AG08396 (cell line): ENCODE measurements at regions not wholly inside any gene's neighbourhood (a gene's known extent, or its start where the extent isn't known, plus 50 kb on each side); places are given as distances from the start of the nearest gene placed in this dataset.

Experiments used
- DNase-seq: peaks from one replicate; pipeline ENCODE4 v3.0.0; 2012; ENCODE audit warnings: low spot score, mixed read lengths

DNA sequence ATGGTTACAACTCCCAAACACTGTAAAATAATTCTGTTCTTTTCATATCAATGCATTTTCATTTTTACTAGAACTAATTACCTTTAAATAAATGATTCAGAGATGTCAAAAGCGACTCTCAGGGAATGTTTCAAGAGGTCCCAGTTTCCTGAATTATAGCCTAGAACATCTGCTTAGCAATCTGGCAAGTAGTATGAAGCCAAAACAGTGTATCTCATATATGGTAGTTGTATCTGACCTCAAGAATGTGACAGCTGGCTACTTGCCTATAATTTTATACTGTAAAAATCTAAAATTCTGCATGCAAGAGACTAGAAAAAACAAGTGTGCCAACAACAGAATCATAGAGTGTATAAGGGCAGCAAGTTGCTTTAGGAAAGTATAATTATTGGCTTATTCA is 187.7 kb upstream of the POU5F2 start:
- DNase-seq: no peak

DNA sequence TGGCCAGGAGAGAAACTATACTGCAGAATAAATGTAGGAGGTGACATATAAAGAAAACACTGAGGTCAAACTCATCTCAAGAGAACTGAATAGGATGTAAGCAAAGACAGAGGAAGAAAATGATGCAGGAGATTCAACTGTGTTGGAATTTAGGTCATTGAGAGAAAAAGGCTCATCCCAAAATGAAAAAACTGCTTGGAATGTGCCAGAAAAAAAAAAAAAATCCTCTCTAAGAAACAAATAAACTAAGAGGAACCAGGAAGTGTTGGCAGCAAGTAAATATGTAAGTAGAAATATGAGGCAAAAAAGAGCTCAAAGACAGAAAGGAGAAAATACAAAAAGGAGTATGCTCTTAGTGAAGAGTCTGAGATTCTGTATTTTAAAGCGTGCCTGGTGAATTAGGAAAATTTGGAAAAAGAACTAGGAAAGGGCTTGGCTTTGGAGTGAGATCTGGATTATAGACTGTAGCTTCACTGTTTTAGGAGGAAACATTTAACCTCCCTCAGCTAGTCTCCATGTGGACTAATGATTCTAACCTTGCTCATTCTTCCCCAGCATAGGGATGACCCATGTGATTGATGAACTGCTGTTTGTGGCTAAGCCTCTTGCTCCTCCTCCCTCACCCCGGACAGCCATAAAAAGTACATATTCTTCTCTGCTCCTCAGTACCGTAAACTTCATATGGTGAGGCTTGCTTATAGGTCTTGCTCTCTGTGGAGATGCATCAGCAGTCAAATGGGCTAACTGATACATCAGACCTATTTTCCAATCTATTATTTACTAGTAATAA is 185.6 kb upstream of the POU5F2 start:
- DNase-seq: peak; percentile 4

DNA sequence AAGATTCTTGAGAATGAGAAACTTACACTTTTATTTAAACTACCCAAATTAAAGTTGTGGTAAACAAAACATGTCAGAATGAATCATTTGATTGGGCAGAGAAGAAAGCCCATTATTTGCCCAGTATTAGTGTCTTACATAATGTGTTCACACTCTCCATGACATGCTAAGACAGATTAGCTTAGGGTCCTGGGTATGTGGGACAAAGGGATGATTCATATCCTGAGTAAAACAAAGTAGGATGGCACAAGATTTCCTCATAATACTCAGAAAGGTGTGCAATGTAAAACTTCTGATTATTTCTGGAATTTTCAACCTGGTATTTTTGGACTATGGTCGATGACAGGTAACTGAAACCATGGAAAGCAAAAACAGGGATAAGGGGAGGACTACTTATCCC is 183.9 kb upstream of the POU5F2 start:
- DNase-seq: no peak

DNA sequence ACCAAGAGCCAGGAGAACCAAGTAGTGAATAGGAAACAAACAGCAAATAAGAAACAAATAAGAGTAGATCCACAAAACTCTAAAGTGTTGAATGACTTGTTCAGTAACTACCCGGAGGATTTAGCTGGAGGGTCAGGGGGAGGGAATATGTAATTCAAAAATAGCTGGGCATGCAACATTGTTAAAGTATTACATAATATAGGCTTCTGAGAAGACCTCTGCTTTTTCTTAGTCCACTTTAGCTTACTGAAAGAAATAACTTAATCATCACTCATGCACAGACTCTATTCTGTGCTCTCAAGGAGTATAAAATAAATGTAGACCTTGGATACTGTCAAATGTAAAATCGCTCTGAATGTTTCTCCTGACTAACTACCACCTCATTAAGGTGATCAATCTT is 183.2 kb upstream of the POU5F2 start:
- DNase-seq: no peak

DNA sequence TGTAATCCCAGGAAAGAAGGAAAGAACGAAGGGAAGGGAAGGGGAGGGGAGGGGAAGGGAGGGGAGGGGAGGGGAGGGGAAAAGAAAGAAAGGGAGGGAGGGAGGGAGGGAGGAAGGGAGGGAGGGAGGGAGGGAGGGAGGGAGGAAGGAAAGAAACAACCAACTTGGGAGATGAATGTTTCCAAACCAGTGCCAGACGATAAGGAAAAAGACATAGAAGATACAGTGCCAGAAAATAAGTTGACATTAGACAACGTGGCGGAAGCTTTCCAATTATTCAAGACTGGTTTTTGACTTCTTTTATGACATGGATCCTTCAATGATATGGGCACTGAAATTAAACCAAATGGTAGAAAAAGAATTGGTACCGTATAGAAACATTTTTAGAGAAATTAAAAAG is 181.2 kb upstream of the POU5F2 start:
- no peak for DNase-seq

DNA sequence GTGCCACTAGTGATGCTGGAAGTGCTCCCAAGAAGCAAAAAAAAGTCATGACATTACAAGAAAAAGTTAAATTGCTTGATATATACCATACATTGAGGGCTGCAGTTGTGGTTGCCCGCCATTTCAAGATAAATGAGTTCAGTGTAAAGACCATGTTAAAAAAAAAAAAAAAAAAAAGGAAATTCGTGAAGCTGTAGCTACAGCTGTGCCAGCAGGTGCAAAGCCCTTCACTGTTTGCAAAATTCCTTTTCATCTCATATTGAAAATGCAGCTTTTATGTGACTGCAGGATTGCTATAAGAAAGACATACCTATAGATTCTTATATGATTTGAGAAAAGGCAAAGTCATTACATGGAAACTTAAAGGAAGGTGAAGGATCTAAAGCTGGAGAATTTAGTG is 179.6 kb upstream of the POU5F2 start:
- DNase-seq: no peak

DNA sequence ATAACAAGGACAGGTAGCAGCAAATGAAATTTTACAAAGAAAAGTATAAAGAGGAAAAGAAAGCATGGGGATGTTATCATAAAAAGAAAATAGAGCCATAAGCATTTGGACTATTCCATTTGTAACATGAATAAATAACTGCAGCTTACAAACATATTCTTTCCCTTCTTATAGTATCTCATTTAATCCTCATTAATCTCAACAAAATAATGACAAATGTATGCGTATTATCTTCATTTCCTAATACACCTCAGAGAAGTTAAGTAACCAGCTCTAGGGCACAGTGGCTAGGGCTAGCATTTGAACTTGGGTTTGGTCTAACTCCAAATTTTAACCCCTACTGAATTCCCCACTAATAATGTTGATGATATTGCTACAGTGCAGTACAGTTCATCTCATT is 175.5 kb upstream of the POU5F2 start:
- no peak for DNase-seq

DNA sequence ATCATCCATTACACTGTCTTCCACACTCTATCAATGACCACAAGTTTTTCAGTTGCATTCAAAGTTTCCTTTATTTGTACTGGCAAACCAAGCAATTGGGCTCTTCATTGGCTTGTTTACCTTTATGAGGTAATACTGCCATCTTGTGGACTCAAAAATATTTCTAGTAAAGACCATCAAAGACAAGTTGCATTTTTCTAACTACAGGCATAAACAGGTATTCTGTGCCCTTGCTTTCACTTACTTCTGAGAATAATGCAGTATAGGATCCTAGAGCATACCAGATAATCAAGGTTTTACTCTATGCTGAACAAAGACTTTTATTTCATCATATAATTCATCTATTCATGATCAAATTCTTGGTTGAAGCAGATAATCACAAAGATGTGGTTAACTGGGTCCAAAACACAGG is 173.7 kb upstream of the POU5F2 start:
- DNase-seq: peak; percentile 21

DNA sequence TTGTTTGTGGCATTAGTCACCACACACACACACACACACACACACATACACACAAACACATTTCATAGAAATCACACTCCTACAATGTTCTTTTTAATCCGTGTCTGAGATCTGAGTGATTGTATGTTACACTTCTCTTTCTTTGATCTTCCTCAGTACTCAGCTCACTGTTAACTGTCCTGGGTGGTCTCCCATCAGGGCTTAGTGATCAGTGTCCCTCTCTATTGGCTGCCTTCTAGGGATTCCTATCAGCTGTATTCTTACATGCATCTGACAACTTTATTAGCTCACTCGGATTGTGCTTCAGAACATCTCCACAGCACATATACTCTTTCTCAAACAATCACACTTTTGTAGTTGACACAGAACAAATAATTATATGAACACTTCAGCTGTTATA is 170.2 kb upstream of the POU5F2 start:
- DNase-seq: no peak

DNA sequence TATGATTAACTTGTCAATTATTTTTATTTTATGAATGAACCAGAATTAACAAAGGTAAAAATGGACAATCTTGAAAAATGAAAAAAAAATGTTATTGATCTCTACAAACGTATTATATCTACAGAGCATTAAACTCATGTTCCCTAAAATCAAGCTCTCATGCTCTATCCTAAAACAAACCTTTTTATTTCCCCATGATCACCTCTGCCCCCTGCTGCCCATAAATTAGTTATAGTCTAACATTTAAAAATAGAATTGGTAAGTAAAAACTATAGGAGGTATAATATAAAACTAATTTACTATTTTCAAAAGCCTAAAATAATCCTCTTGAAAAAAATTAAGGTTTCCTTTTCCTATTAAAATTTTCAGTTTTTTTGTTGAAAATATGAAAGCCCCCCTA is 168.0 kb upstream of the POU5F2 start:
- no peak for DNase-seq

DNA sequence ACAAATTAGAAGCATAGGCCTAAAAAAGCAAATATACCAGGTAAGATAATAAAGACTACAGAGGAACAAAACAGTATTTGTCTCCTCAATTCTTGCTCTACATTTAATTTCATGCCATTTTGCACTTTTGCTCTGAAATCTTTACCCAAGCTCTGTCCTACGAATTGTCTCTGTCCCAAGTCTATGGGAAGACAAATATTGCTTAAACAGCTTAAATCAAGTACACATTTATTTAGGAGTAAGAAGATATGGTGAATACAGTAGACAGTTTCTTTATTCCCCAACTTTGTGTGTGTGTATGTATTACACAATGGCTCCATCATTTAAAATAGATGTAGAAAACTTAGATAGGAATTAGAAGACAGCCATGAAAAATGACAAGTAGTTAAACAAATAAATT is 163.5 kb upstream of the POU5F2 start:
- no peak for DNase-seq

DNA sequence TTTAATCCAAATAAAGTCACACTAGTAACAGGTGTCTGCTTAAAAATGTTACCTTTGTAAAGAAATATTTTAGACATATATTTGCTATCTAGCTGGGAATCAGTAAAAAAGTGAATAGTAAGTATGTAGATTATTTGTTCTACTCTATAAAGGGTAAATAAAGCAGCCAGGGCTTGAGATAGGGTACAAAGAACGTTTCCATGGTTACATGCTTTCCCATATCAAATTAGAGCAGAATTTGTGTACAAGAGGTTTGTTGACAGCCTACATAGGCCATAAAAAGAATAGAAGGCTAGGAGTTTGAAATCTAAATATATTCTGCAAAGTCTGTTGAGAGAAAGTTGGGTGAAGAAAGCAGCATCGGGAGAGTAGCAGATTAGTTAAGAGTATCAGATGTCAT is 160.9 kb upstream of the POU5F2 start:
- no peak for DNase-seq

DNA sequence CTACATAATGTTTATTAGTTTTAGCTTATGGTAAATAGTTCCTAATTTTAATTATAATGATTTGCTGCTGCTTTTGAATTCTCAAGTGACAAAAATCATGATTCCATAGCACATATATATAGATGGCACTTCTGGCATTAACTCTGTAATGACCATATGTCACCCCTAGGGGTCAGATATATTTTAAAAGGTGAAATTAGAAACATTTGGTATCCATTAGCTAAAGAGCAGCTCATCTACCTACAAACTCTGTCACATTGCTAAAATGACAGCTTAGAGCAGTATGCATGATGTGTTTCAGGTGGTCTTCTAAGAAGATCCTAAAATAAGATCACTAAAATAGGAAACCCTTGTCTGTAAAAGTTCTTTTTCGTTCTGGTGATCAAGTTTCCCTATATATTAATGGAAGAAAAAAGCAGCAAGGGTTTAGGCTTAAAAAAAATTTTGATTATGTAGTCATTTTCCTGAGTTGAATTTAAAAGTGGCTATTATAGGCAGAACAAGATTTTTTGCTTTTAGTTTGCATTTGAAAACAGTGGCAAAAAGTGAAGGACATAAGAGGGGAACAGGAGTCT is 157.7 kb upstream of the POU5F2 start:
- DNase-seq: no peak

DNA sequence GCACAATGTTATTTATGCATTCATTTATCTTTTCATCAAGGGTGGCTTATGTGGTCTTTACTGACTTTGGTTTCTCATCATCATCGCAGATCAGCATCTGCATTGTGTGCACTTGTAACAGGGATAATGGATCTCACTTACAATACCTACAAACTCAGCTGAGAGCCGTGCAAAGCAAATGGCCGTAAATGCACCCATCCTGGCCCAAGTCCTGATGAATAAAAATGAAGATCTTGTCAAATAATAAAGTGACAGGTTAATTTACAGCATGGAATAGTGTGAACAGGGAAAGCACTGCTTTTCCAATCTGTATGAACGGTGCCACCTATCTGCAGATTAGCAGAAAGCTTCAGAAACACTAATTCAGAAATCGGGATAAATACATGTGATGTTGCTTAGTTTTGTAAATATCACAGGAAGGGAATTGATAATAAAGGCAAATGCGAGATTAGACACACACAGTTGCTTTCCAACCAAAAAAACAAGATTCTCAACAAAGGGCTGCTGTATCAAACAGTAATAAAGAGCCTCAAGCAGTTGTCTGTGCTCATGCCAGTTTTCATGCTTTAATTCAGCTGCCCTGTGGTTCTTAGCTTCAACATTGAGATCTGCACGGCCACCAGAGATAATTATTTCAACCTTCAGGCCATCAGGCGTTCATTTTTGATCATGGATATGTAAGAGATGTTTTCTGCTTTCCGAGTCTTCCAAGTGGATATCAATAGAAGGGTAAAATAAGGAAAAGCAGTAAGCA is 153.4 kb upstream of the POU5F2 start:
- DNase-seq: no peak

DNA sequence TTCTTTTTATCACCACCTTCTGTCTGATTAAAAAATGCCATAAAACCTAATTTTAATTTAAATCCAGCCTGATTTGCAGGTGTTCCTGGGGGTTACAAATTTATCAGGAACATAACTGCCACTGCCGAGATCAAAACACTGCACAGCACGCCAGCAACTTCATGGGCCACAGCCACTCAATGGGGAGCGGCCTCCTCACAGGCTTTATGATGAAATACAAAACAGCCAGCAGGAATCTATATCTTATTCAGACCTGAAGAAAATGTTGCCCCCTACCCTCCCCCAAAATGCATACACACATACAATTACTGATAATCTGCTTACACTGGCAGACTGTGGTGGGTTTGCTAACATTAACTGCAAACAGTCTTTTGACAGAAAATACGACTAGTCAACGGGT is 151.7 kb upstream of the POU5F2 start:
- DNase-seq: no peak

DNA sequence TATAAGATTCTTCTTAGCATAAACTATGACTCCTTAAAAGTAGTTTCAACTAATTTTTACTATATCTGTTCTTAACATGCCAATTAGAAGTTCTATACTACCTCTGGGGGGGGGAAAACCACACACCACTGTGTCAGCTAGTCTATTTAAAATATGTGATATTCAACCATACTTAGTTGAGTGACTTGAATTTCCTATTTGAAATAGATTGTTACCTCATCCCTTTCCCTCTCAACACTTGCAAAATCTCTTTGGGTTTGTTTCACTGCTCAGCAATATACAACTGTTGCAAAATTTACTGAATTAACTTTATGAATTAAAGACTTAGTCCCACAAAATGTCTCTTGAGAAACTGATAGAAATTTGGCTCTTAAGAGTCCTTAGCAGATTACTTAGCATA is 151.1 kb upstream of the POU5F2 start:
- no peak for DNase-seq

DNA sequence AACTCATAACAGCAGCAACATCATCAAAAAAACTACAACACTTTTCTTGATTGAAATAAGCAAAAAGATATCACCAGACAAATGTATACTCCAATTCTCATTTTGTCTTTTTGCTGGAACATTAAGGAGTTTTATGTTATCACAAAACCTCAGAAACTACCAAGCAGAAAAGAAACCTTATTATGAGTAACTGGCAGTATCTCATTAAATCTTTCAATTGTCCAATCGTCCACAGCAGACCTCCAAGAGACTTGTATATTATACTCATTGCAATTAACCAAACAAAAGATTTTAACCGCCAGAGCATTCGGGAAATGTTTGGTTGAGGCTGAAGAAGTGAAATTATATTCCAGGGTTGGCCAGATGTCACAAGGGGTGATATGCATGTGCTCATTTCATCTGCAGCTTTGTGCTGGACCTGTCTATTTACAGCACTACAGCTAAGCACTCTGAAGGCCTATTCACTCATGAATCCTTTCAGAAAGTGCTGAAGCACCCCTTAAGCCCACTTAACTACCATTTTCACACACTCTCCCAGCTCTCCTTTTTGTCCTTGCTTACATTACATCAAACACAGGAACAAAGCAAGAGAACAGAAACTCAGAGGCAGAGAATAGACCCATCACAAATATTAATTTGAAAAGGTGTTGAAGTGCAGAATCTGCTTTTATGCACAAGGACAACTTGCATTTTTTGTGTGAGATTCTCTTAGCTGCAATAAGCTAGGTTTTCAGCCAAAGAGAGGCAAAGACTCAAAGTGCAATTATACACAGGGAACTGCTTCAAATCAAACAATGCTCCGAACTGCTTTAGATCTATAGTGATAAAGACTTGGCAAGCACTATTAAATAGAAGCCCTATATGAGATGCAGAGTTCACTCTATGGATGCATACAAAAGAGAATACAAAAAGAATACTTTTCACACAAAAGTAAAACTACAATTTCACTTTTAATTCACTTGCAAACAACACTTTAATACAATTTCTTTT is 150.4 kb upstream of the POU5F2 start:
- DNase-seq: no peak

DNA sequence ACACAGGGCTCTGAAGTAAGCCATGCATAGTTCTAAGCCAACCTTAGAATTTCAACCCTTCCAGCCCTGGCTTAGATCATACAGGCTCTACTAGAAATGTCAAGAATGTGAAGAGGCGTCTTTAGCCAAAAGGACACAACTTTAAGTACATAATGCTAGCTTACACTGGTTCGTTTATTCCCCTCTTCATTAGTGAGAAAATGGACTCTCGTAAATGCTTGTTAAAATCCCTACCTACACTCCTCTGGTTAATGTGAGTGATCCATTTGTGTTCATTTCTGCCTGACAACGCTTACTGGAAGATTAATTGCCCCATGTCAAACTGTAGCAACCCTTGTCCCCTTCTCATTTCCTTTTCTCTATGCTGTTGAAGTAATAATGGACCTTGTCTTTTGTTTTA is 149.3 kb upstream of the POU5F2 start:
- no peak for DNase-seq

DNA sequence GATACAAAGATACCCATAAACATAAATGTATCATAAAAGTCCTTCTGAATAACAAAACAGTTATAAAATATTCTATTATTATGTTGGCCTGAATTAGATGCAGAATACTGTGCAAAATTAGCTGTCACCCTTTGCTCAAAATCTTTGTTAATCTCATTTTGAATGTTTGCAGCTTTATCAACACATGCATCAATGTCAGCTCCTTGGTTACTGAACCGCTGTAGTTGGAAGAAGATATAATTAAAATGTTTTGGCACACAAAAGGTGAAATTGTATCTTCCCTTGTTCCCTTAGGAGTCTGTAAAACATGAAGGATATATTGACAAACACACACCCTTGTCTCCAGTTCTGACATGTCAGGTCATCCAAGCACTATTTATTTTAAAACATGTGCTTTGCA is 146.3 kb upstream of the POU5F2 start:
- no peak for DNase-seq

DNA sequence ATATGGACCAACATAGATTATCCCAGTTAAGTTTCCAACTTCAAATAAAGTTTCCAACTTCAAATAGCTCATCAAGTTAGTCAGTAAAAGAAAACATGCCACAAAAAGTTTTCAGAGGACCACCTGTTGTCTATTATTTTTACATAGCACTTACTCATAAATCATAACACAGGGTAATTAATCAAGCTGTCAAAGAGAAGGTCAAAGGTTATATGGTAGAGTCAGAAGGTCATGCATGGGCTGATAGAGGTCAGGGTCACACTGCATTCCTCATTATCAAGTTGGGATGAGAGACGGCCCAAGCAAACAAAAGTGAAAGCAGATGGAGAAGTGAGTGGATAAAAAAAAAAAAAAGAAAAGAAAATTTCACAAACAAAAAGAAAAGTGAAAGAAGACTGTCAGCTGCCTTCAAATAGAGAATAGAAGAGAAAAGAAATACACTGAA is 145.5 kb upstream of the POU5F2 start:
- DNase-seq: peak; percentile 7

DNA sequence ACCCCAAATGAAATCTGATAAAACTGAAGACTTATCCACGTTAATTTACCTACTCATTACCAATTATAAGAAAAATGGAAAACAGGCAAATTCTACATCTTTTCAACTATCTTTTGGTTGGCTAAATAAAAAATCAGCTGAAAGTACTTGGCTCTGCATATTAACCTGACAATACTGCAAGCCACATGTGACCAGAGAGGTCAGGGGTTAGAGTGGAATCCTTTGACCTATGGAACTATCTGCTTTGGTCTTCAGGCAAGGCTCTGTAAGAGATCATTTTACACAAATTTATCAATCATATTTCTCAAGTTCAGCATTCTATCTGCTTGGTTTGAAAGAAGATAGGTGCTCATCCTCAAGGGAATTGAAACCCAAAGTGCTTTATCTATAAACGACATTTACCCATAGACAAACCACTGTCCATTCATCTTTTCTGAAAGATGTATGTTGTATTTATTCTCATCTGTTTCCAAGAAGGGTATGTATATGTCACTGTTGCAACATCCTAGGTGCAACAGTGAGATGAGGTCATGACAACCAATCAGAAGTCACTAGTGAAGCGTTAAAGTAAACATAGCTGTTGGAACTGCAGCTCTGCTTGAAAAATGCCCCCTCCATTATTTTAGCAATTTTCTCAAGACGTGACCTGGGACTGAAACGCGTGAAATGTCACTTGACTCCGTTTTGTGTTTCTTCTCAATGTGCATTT is 144.9 kb upstream of the POU5F2 start:
- no peak for DNase-seq
